ENCODE measurements at regions not wholly inside any gene's neighbourhood (a gene's known extent, or its start where the extent isn't known, plus 50 kb on each side); places are given as distances from the start of the nearest gene placed in this dataset.
"Not testable (repeated sequence)": the region's sequence is repeated elsewhere in the genome, so short reads cannot be mapped to it uniquely, and the experiment has no call there.

- H3K27me3 ChIP-seq (ENCODE audit: control insufficient read depth, insufficient read depth, low read length); DNase-seq (ENCODE audit: low read depth in 2 of 2); H3K79me2 ChIP-seq (ENCODE audit: control insufficient read depth, insufficient read depth, low read length); H3K27ac ChIP-seq (ENCODE audit: insufficient read depth, low read length); H2AFZ ChIP-seq (ENCODE audit: low read length); H3K4me2 ChIP-seq (ENCODE audit: extremely low read depth, insufficient read depth, low read length); H3K36me3 ChIP-seq (ENCODE audit: control insufficient read depth, insufficient read depth, low read length); H3K9me3 ChIP-seq (ENCODE audit: control insufficient read depth, insufficient read depth, low read depth, low read length); H3K9ac ChIP-seq (ENCODE audit: insufficient read depth, low read length); H4K20me1 ChIP-seq (ENCODE audit: control insufficient read depth, extremely low read depth, insufficient read depth, low read length); H3K4me3 ChIP-seq (replicated peaks in 1 of 4; ENCODE audit: control extremely low read depth in 1 of 4, insufficient read depth in 1 of 4, low read depth in 3 of 4, low read length in 4 of 4): not testable (repeated sequence)
- peaks cover 13% of the 10 kb centered on the region for H3K4me1 ChIP-seq (ENCODE audit: control insufficient read depth, extremely low read depth, insufficient read depth, low read length)
These were observed 50.6 kb upstream of the MYL10 start for GRCh38 chr7:101679653-101680173.

DNA sequence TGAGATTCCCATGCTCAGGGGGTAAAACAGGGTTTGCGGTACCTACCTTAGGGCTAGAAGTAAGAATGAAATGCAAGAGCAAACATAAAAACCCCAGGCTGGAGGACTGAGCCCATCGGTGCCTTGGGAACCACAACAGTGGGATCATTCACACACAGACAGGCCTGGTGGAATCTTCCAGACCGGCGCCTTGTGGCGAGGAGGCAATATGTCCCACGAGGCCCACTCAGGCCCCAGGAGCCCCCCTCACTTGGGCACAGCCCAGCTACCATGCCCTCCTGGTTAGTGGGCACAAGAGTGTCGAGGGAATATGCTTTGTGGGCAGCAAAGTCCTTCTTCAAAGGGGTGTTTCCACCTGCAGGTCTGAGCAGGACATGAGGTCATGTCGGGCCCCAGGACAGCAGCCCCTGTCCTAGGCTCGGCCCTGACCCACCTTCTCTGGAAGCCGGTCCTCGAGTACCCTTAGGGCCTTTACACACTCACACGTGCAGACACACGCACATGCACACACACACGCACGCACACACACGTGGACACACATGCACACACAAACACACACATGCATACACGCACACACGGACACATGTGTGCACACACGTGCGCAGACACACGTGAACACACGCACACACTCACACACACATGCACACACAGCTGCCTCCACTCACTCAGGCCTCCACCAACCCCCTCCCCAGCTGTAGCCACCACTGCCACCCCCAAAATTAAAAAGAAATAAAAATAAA is 51.5 kb upstream of the MYL10 start:
- peaks cover 13% of the 10 kb centered on the region for H3K4me1 ChIP-seq (ENCODE audit: control insufficient read depth, extremely low read depth, insufficient read depth, low read length)
- no peak for TF ChIP-seq EZH2 (IDR thresholded peaks at IDR 0.05; ENCODE audit: low read length, missing control alignments)
- TF ChIP-seq CTCF (conservative IDR thresholded peaks at IDR 0.05 in 1 of 2, IDR thresholded peaks at IDR 0.05 in 1 of 2; ENCODE audit: low read depth in 1 of 2, low read length in 2 of 2): no peak
- H3K27ac ChIP-seq (ENCODE audit: insufficient read depth, low read length): peak overlapping the region; percentile 59
- no peak overlapping the region for H3K4me3 ChIP-seq (replicated peaks in 1 of 4; ENCODE audit: control extremely low read depth in 1 of 4, insufficient read depth in 1 of 4, low read depth in 3 of 4, low read length in 4 of 4)
- no peaks in the 10 kb centered on the region for H3K9me3 ChIP-seq (ENCODE audit: control insufficient read depth, insufficient read depth, low read depth, low read length)
- H3K36me3 ChIP-seq (ENCODE audit: control insufficient read depth, insufficient read depth, low read length): no peaks in the 10 kb centered on the region
- H3K79me2 ChIP-seq (ENCODE audit: control insufficient read depth, insufficient read depth, low read length): no peaks in the 10 kb centered on the region
- H2AFZ ChIP-seq (ENCODE audit: low read length): no peak overlapping the region
- no peaks in the 10 kb centered on the region for H4K20me1 ChIP-seq (ENCODE audit: control insufficient read depth, extremely low read depth, insufficient read depth, low read length)
- no peaks in the 10 kb centered on the region for H3K27me3 ChIP-seq (ENCODE audit: control insufficient read depth, insufficient read depth, low read length)
- H3K4me2 ChIP-seq (ENCODE audit: extremely low read depth, insufficient read depth, low read length): no peak overlapping the region
- no peak for DNase-seq (ENCODE audit: low read depth in 2 of 2)
- H3K9ac ChIP-seq (ENCODE audit: insufficient read depth, low read length): no peak overlapping the region

DNA sequence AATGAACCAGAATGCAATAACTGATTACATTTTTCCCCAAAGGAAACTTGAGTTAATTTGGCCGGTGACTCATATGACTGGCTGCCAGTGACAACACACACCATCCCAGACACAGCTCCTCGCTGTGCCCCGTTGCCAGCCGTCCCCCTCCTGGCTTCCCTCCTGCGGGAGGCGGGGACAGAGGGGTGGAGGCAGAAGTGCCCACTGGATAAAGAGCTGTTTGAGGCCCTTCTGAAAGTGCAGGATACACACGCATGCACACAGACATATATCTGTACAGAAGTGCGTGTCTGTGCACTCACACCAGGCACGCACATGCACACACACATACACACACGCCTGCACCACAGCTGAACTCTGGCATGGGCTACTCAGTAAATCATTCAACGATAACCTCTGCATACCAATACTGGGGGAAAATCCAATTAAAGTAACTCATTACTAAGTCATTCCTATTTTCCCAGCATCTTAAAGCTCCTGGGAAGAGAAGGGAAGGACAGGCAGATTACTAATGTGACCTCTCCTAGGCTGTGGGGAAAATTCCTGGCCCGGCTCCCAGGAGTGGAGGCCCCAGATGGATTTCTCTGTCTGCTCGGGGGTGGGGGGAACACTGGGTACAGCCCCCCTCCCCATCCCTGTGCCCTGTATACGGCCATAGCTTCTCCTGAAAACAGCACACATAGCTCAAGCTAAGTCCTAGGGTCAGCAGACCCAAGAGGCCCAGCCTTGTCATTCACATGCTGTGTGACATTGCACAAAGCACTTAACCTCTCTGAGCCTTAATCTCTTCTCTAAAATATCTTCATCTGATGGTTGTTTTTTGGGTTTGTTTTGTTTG is 52.3 kb upstream of the MYL10 start:
- H3K9me3 ChIP-seq (ENCODE audit: control insufficient read depth, insufficient read depth, low read depth, low read length): no peaks in the 10 kb centered on the region
- H3K36me3 ChIP-seq (ENCODE audit: control insufficient read depth, insufficient read depth, low read length): no peaks in the 10 kb centered on the region
- H4K20me1 ChIP-seq (ENCODE audit: control insufficient read depth, extremely low read depth, insufficient read depth, low read length): no peaks in the 10 kb centered on the region
- peak; percentile 80 to 90 for DNase-seq (ENCODE audit: low read depth in 2 of 2)
- TF ChIP-seq EZH2 (IDR thresholded peaks at IDR 0.05; ENCODE audit: low read length, missing control alignments) (no peak), CTCF (conservative IDR thresholded peaks at IDR 0.05 in 1 of 2, IDR thresholded peaks at IDR 0.05 in 1 of 2; ENCODE audit: low read depth in 1 of 2, low read length in 2 of 2) (no peak)
- no peak overlapping the region for H2AFZ ChIP-seq (ENCODE audit: low read length)
- peak overlapping the region; percentile 59 for H3K27ac ChIP-seq (ENCODE audit: insufficient read depth, low read length)
- H3K9ac ChIP-seq (ENCODE audit: insufficient read depth, low read length): no peak overlapping the region
- peak overlapping the region; percentile 84 for H3K4me2 ChIP-seq (ENCODE audit: extremely low read depth, insufficient read depth, low read length)
- H3K27me3 ChIP-seq (ENCODE audit: control insufficient read depth, insufficient read depth, low read length): no peaks in the 10 kb centered on the region
- H3K79me2 ChIP-seq (ENCODE audit: control insufficient read depth, insufficient read depth, low read length): no peaks in the 10 kb centered on the region
- H3K4me1 ChIP-seq (ENCODE audit: control insufficient read depth, extremely low read depth, insufficient read depth, low read length): peaks cover 13% of the 10 kb centered on the region
- no peak overlapping the region for H3K4me3 ChIP-seq (replicated peaks in 1 of 4; ENCODE audit: control extremely low read depth in 1 of 4, insufficient read depth in 1 of 4, low read depth in 3 of 4, low read length in 4 of 4)
